HEK293 (cell line): ENCODE measurements at regions not wholly inside any gene's neighbourhood (a gene's known extent, or its start where the extent isn't known, plus 50 kb on each side); places are given as distances from the start of the nearest gene placed in this dataset.

ENCODE experiments used
- CTCF ChIA-PET: fragments of 350-600 bp; formaldehyde crosslinking; extraction: SDS; loops from one replicate; lab custom pipeline; 2021; ENCODE audit warnings: antibody characterized with exemption; lab: Yijun Ruan, JAX
- POLR2A ChIA-PET: fragments of 300-600 bp; formaldehyde crosslinking; extraction: SDS; loops from one replicate; lab custom pipeline; 2020; ENCODE audit warnings: antibody characterized with exemption, inconsistent platforms; lab: Yijun Ruan, JAX
- H3K27ac ChIP-seq: fragments of 200-500 bp; sonication (Bioruptor generic); 2 replicates; pipeline ENCODE4 v1.5.1; 2014; ENCODE audit warnings: low read depth, low read length, control low read depth, inconsistent platforms; ENCODE audit errors: extremely low read depth
- H3K36me3 ChIP-seq, 2 experiments: fragments of 200-500 bp in 1 of 2; sonication (Bioruptor generic) in 1 of 2; 1 replicate in 1 of 2; 2 replicates in 1 of 2; pipeline ENCODE4 v1.5.1; 2014 to 2017; ENCODE audit warnings: inconsistent platforms in 2 of 2, low read length in 2 of 2; ENCODE audit not compliant: control insufficient read depth in 2 of 2, insufficient read depth in 1 of 2
- H3K4me1 ChIP-seq: fragments of 200-500 bp; sonication (Bioruptor generic); 2 replicates; pipeline ENCODE4 v1.5.1; 2014; ENCODE audit warnings: mild to moderate bottlenecking, low read length, inconsistent platforms; ENCODE audit not compliant: control insufficient read depth, insufficient read depth
- H3K4me3 ChIP-seq: 2 replicates; pipeline ENCODE4 v1.5.1; 2011; ENCODE audit warnings: low read depth, mild to moderate bottlenecking, control low read depth, low read length, moderate library complexity
- H3K9me3 ChIP-seq: fragments of 200-500 bp; sonication (Bioruptor generic); 2 replicates; pipeline ENCODE4 v1.5.1; 2014; ENCODE audit warnings: low read depth, low read length, inconsistent platforms; ENCODE audit not compliant: control insufficient read depth, insufficient read depth
- BCL11A ChIP-seq: fragments of 450-650 bp; formaldehyde crosslinking; IDR thresholded peaks from 2 replicates; pipeline ENCODE4 v1.5.1; 2016; ENCODE audit warnings: low read depth, missing biosample characterization, missing genetic modification characterization
- BCL11B ChIP-seq: fragments of 450-650 bp; formaldehyde crosslinking; IDR thresholded peaks from 2 replicates; pipeline ENCODE4 v1.5.1; 2016; ENCODE audit warnings: low read depth, missing biosample characterization, missing genetic modification characterization
- CTCF ChIP-seq: fragments of 450-650 bp; formaldehyde crosslinking; IDR thresholded peaks from 2 replicates; pipeline ENCODE4 v1.5.1; 2016; ENCODE audit warnings: missing biosample characterization, missing genetic modification characterization
- ELK4 ChIP-seq: IDR thresholded peaks from 2 replicates; pipeline ENCODE4 v1.6.1; 2011; ENCODE audit warnings: mild to moderate bottlenecking, low read depth, low read length, borderline replicate concordance
- GLI4 ChIP-seq: fragments of 450-650 bp; formaldehyde crosslinking; IDR thresholded peaks from 2 replicates; pipeline ENCODE4 v1.5.1; 2016; ENCODE audit warnings: missing biosample characterization, missing genetic modification characterization
- GLIS1 ChIP-seq: fragments of 450-650 bp; formaldehyde crosslinking; IDR thresholded peaks from 2 replicates; pipeline ENCODE4 v1.5.1; 2016; ENCODE audit warnings: missing biosample characterization, missing genetic modification characterization
- HIC1 ChIP-seq: fragments of 450-650 bp; formaldehyde crosslinking; IDR thresholded peaks from 2 replicates; pipeline ENCODE4 v1.5.1; 2016; ENCODE audit warnings: missing biosample characterization, missing genetic modification characterization
- KLF16 ChIP-seq: fragments of 450-650 bp; formaldehyde crosslinking; IDR thresholded peaks from 2 replicates; pipeline ENCODE4 v1.5.1; 2017; ENCODE audit warnings: missing biosample characterization, missing genetic modification characterization
- MYNN ChIP-seq: fragments of 450-650 bp; formaldehyde crosslinking; IDR thresholded peaks from 2 replicates; pipeline ENCODE4 v1.5.1; 2016; ENCODE audit warnings: missing biosample characterization, missing genetic modification characterization, borderline replicate concordance
- PRDM1 ChIP-seq: fragments of 450-650 bp; formaldehyde crosslinking; IDR thresholded peaks from 2 replicates; pipeline ENCODE4; 2016; ENCODE audit warnings: missing biosample characterization, missing genetic modification characterization
- ZNF114 ChIP-seq: fragments of 450-650 bp; formaldehyde crosslinking; IDR thresholded peaks from 2 replicates; pipeline ENCODE4 v1.5.0; 2017; ENCODE audit warnings: missing biosample characterization, missing genetic modification characterization
- ZNF211 ChIP-seq: fragments of 450-650 bp; formaldehyde crosslinking; IDR thresholded peaks from 2 replicates; pipeline ENCODE4 v1.5.1; 2016; ENCODE audit warnings: low read depth, missing biosample characterization, missing genetic modification characterization
- ZNF280D ChIP-seq: fragments of 450-650 bp; formaldehyde crosslinking; IDR thresholded peaks from 2 replicates; pipeline ENCODE4 v1.5.1; 2016; ENCODE audit warnings: missing biosample characterization, missing genetic modification characterization
- ZNF398 ChIP-seq: fragments of 450-650 bp; formaldehyde crosslinking; IDR thresholded peaks from 2 replicates; pipeline ENCODE4 v1.5.1; 2017; ENCODE audit warnings: missing biosample characterization, missing genetic modification characterization
- ZNF513 ChIP-seq: fragments of 450-650 bp; IDR thresholded peaks from 2 replicates; pipeline ENCODE4 v1.5.1; 2018; ENCODE audit warnings: missing biosample characterization, missing genetic modification characterization
- ZNF521 ChIP-seq: fragments of 450-650 bp; formaldehyde crosslinking; IDR thresholded peaks from 2 replicates; pipeline ENCODE4 v1.5.1; 2017; ENCODE audit warnings: missing biosample characterization, mild to moderate bottlenecking, missing genetic modification characterization
- ZNF549 ChIP-seq: fragments of 450-650 bp; IDR thresholded peaks from 2 replicates; pipeline ENCODE4 v1.5.1; 2018; ENCODE audit warnings: missing biosample characterization, missing genetic modification characterization, mild to moderate bottlenecking, inconsistent platforms, moderate library complexity
- ZNF623 ChIP-seq: fragments of 450-650 bp; formaldehyde crosslinking; IDR thresholded peaks from 2 replicates; pipeline ENCODE4 v1.5.1; 2016; ENCODE audit warnings: missing biosample characterization, missing genetic modification characterization
- ZNF626 ChIP-seq: fragments of 450-650 bp; sonication (Bioruptor Pico); formaldehyde crosslinking; IDR thresholded peaks from 2 replicates; pipeline ENCODE4 v1.5.1; 2018; ENCODE audit warnings: missing biosample characterization, missing genetic modification characterization, inconsistent platforms
- ZNF768 ChIP-seq: fragments of 450-650 bp; formaldehyde crosslinking; IDR thresholded peaks from 2 replicates; pipeline ENCODE4 v1.5.1; 2018; ENCODE audit warnings: missing biosample characterization, mild to moderate bottlenecking, missing genetic modification characterization
- ZXDB ChIP-seq: fragments of 450-650 bp; formaldehyde crosslinking; IDR thresholded peaks from 2 replicates; pipeline ENCODE4 v1.5.1; 2016; ENCODE audit warnings: missing biosample characterization, missing genetic modification characterization

- TF ChIP-seq ZNF398 (tag by site-specific recombination) (no peak), ZNF280D (no peak), ZNF623 (tag by site-specific recombination) (no peak), ZNF211 (tag by site-specific recombination) (no peak), ZNF626 (tag by site-specific recombination) (no peak), ZNF768 (tag by site-specific recombination) (no peak), GLI4 (tag by site-specific recombination) (no peak)
- TF ChIP-seq, all 188 proteins: peak for 0
Observed at GRCh38 chr9:80842389-80842788, 847.0 kb downstream of the TLE1 start (continued).

- Histone ChIP-seq H3K9me3 (no peaks in the 10 kb centered on the region), H3K27ac (no peak overlapping the region), H3K4me1 (0 out of 2 replicates have a peak, but pooled peaks cover 2% of the 10 kb centered on the region), H3K36me3 (no peaks in the 10 kb centered on the region), H3K4me3 (no peak overlapping the region)
- no peak for TF ChIP-seq ZXDB (tag by site-specific recombination)
- no peak for TF ChIP-seq PRDM1 (tag by site-specific recombination)
- TF ChIP-seq ELK4: no peak
- TF ChIP-seq ZNF549 (tag by site-specific recombination): no peak
- TF ChIP-seq ZNF521 (tag by site-specific recombination): no peak
- no peak for TF ChIP-seq BCL11A (tag by site-specific recombination)
- no peak for TF ChIP-seq MYNN (tag by site-specific recombination)
- no peak for TF ChIP-seq BCL11B (tag by site-specific recombination)
- TF ChIP-seq CTCF (tag by site-specific recombination): no peak
- no peak for TF ChIP-seq ZNF513 (tag by site-specific recombination)
- TF ChIP-seq HIC1: no peak
- no peak for TF ChIP-seq KLF16 (tag by site-specific recombination)
- TF ChIP-seq ZNF114 (tag by site-specific recombination): no peak
- no peak for TF ChIP-seq GLIS1 (tag by site-specific recombination)
- ChIA-PET CTCF (no interaction called here), POLR2A (no interaction called here)
Observed at GRCh38 chr9:80841888-80842287, 847.5 kb downstream of the TLE1 start.
